Activated effector memory CD4-positive, alpha-beta T cell treated with anti-CD3 and anti-CD28 coated beads, Interleukin-2, amount 50 U/mL, for 16 hours (primary cell): ENCODE measurements at regions not wholly inside any gene's neighbourhood (a gene's known extent, or its start where the extent isn't known, plus 50 kb on each side); places are given as distances from the start of the nearest gene placed in this dataset.

Experiments used
- DNase-seq: peaks from one replicate; pipeline ENCODE4 v3.0.0-alpha.2; 2020

DNA sequence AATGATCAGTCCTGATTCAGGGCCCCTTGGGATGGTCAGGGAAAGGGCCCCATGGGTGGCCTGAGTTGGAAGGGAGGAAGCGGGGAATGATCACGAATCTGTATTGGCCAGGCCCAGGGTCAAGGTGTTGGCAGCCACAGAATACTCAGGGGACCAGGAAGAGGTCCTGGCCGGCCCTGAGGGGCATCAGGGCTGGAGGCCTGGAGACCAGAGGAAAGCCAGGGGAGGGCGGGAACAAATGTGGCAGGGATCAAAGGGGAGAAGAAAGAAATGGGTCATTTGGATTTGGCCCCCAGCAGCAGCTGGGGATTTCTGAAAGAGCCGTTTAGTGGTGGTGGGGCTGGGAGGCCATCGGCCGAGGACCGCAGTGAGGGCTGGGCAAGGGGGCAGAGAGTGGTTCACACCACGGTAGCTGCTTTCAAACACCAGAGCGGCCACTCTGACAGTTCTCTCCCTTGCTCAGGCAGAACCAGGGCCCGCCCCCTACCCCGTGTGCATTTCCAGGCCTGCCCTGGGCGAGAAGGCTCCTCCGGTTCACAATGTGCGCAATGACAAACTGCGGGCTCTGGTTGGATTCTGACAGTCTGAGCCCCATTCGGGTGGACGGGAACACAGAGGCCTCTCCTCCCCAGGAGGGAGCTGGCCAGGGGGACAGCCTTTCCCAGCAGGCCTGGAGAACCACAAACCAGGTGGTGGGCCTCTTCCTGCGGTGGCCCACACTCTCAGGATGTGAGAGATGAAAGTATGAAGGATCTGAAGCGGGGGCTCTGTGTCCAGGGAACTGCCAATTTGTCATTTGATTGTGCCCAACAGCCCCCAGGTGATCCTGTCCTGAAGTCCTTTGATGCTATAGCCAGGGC is 220.3 kb upstream of the IER5L start:
- DNase-seq = no peak

DNA sequence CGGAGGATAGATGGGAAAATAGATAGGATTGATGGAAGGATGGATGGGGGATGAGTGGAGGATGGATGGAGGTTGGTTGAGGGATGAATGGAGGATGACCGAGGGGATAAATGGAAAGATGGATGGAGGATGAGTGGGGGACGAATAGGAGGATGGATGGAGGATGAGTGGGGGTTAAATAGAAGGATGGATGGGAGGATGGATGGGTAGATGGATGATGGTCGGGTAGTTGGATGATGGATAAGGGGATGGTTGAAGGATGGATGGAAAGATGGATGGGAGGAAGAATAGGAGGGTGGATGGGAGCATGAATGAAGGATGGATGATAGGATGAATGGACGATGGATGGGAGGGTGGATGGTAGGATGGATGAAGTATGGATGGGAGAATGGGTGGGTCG is 219.3 kb upstream of the IER5L start:
- DNase-seq = no peak

DNA sequence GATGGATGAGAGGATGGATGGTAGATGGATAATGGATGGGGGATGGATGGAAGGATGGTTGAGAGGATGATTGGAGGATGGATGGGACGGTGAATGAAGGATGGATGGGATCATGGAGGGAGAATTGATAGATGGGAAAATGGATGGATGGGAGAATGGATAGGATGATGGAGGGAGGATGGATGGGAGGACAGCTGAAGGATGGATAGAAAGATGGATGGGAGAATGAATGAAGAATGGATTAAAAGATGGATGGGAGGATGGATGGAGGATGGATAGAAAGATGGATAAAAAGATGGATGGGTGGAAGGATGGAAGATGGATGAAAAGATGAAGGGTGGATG is 218.3 kb upstream of the IER5L start:
- no peak for DNase-seq

DNA sequence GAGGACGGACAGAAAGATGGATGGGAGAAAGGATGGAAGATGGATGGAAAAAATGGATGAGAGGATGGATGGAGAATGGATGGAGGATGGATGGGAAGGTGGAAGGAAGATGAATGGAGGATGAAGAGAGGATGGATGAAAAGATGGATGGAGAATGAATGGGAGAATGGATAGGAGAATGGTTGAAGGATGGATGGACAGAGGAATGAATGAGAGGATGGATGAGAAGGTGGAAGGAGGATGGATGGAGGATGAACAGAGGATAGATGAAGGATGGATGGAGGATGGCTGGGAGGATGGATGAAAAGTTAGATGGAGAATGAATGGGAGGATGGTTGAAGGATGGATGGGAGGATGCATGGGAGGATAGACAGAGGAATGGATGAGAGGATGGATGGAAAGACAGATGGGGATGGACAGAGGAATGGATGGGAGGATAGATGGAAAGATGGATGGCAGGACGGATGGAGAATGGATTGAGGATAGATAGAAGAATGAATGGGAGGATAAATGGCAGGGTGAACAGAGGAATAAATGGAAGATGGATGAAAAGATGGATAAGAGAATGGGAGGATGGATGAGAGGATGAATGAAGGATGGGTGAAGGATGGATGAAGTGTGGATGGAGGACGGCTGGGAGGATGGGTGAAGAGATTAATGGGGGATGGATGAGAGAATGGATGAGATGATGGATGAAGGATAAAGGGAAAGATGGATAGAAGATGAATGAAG is 217.7 kb upstream of the IER5L start:
- no peak for DNase-seq

DNA sequence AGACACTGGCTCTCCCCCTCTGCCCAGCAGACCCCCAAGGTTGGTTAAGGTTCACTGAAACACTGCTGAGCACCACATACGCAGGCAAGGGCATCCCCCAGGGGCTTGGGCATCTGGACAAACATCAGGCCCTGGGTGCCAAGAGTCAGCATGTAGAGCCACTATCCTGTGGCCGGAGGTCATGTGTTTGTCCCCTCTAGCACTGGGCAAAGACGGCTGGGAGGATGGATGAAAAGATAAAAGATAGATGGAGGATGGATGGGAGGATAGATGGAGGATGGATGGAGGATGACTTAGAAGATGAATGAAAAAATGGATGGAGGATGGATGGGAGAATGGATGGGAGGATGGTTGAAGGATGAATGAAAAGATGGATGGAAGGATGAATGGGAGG is 216.8 kb upstream of the IER5L start:
- DNase-seq = no peak

DNA sequence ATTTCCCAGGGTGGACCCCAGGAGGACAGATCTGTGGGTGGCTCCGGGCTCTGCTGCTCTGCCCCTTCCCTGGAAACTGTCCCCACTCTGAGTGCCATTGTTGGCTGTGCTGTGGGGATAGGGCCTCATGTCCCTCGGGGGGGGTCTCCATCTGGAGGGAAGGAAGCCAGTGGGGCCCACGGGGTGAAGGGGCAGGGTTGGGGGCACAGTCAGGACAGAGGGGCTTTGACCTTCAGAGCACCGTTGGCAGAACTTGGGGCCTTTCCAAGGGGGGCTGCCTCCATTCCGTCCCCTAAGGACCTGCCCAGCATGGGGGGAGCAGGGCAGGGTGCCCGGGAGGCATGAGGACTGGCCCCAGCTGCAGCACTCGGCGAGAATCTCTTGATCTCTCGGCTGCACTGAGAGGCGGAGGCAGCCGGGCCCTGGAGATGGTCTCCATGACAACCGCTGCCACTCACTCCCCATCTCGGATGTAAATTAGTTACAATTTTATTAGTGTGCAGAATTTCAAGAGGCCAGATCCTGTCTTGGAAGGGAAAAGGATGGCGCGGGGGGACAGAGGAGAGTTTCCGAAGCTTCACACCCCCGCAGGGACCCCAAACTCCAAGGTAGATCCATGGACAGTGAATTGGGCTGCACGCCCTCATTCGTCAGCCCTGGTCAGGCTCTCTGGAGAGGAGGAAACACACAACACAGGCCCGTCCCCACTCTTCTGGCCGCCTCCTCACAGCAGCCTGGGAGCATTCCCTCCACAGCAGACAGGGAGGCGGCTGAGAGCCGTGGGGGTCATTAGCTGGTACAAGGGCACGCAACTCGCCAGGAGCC is 216.2 kb upstream of the IER5L start:
- peak; percentile 54 for DNase-seq

DNA sequence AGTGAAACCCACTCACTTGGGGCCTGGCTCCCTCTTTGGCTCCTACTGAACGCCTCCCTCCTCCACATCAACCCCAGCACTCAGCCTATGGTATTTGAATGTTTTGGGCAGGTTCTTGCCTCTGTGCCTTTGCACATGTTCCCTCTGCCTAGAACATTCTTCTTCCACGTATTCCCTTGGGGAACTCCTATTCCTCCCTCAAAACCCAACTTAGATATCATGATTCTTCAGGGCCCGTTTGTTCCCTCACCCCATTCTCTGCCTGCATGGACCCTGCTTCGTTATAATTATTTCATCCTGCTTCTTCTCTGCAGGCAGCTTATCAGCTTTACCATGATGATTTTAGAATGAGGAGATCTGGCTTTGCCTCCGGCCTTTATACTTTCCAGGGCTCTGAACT is 215.0 kb upstream of the IER5L start:
- DNase-seq = peak; percentile 17

DNA sequence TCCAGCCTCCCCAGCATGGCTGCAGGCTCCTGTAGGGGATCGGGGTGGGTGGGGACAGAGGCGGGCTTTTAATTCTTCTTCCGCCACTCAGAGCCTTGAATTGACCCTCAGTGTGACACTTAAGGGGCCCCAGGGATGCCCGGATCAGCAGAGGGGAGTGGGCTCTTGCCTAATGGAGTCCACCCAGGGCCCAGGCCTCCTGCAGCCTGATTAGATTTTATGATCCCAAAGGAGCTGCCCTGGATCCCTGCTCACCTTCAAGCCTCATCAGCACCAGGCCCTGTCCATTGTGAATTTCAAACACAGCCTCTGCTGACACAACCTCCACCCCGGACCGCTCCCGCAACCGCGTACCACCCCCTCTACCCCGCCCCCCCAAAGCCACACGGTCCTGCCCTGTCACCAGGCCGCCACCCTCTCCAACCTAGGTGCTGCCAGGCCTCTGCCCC is 214.1 kb upstream of the IER5L start:
- DNase-seq = peak; percentile 39

DNA sequence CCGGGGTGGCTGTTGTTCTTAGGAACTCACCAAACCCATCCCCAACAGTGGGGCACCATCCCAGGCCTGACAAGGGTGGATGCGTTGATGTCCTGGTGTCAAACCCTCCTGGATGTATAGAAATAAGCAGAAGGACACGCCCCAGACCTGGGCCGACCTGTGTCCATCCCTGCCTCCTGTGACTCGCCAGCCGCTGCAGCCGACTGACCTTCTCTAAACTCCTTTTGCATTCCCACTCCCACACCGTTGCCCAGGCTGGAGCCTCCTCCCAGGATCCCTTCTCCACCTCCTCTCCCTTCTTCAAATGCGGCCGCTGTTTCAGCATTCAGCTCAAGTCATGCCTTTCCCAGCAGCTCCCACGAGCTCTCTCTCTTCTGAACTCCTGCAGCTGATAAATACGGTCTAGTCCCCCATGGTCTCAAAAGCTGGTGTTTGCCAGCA is 213.2 kb upstream of the IER5L start:
- DNase-seq = peak; percentile 55

DNA sequence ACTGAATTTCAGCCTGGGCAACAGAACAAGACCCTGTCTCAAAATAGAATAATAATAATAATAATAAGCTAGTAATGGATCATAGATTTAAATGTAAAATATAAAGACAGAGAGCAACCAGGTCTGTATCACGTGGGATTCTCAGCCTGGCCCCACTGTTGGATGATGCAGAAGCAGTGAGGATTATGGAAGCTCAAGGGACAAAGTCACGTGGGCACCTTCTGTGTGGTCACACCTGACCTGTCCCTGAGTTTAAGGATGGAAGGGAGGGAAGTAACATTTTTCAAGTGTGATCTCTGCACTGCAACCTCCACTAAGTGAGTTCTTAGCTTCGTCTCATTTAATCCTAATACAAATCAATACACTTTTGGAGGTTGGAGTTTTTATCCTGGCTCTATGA is 212.5 kb upstream of the IER5L start:
- DNase-seq = no peak

DNA sequence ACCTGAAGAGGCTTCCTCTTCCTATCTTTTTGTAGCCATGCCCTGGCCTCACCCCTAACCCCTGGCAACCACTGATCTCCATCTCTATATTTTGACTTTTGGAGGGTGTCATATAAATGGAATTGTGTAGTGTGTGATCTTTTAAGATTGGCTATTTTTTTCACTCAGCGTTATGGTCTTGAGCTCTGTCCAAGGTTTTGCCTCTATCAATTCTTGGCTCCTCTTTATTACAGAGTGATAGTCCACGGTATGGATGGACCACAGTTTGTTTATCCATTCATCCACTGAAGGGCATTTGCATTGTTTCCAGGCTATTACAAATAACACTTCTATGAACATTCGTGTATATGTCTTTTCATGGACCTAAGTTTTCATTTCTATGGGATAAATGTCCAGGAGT is 209.8 kb upstream of the IER5L start:
- DNase-seq = no peak

DNA sequence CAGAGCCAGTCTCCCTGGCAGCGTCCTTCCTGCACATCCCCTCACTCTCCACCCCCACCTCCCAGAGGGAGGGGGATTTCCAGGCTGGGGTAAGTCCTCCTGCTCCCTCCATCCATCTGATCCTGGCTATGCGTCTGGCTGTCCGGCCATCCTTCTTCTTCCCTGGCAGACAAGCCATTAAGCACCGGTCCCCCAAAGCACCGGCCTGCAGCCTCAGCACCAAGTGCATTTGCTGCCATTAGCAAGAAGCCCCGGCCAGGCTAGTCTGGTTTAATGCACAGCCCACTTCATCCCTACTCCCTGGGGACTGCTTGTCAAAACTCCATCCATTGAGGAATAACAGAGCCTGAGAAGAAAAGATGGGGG is 208.7 kb upstream of the IER5L start:
- peak; percentile 48 for DNase-seq

DNA sequence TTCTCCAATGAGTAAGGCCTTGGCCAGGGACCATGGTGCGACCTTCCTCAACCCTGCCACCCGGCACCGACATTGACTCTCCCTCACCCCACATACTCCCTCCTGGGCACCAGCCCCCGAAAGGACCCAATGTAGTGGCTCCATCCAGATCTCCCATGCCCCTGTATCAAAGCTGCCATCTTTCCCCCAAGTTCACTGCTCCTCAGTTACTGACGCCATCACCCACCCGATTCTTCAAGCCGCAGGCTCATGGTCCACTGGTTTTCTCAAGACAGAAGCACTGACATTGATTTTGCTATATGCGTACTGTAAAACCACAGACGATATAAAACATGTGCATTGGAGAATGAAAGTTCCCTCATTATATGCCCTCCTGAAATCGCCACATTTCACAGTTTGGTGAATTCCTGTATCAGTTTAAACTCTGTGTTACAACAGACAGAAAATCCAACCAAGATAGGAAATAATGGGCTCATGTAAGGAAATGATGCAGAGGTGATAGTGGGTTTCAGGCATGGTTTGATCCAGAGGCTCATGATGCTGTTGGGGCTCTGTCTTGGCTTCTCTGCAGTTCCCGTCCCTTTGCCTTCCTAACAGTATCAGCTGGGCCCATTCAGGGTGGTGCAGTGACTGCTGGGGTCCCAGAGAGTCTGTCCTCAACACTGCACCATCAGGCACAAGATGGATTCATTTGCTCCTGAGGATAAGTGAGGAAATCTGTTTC is 207.3 kb upstream of the IER5L start:
- DNase-seq = peak; percentile 53

DNA sequence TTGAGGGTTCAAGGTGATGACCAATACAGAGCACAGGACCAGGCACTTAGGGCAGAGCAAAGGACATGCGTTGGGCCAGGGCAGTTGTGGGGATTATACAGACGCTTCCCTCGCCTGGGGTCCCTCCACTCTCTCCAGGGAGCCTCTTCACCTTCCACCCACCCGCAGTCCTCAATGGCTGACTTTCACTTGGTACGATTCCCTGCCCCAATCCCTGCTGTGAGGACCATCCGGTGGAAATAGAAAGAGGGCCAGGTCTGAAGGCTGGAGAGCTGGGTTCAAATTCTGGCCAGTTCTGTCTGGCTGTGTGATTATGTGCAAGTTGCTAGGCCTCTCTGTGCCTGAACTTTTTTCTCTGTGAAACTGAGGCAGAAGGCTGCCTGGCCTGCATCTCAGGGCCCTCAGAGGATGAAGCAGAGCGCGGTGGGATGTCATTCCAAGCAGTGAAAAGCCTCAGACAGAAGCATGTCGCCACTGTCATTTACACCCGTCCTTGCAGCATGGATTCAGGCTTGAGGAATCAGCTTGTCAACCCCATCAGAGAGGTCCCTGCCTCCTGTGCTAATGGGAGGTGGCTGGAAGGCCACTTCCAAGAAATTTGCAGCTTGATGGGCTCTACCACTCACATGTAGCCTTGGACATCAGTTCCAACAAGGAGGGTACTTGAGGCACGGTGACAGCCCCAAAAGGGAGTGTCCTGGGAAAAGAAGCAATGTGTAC is 206.6 kb upstream of the IER5L start:
- peak; percentile 55 for DNase-seq

DNA sequence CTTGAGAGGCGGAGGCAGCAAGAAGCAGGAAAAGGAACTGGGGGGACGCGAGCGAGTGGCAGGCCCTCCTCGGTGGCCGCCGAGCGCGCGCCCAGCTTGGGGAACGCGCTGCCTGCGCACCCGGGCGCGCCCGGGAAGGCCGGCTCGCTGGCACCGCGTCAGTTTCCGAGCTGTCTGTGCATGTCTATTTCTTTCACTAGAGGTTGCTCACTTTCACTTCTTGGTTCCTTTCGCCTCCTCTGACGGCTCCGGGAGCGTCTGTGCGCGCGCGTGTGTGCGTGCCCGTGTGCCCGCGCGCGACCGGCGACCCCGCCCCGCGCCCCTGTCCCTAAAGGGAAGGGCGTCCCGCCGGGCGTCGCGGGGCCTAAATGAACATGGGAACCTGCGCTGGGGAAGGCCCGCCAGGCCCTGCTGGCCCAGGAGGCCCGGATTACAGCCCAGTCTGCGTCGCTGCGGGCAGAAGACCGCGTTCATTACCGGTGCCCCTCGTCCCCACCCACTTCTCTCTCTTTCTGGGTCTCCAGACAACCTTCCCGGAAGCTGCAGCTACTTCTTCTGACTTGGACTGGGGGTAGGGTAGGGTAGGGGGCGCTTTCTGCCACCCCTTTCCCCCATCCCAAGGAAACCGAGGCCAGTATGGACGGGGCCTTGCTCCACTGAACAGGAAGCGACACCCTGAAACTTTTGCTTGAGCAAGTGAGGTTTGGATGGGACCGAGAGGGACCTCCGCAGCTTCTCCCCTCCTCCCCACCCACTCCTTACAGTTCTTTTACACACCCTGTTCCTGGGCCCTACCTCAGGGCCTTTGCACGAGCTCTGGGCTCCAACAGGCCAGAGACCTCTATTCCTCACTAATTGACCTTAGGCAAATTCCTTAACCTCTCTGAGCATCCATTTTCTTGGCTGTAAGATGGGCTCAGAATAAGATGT is 205.8 kb upstream of the IER5L start:
- peak; percentile 85 for DNase-seq

DNA sequence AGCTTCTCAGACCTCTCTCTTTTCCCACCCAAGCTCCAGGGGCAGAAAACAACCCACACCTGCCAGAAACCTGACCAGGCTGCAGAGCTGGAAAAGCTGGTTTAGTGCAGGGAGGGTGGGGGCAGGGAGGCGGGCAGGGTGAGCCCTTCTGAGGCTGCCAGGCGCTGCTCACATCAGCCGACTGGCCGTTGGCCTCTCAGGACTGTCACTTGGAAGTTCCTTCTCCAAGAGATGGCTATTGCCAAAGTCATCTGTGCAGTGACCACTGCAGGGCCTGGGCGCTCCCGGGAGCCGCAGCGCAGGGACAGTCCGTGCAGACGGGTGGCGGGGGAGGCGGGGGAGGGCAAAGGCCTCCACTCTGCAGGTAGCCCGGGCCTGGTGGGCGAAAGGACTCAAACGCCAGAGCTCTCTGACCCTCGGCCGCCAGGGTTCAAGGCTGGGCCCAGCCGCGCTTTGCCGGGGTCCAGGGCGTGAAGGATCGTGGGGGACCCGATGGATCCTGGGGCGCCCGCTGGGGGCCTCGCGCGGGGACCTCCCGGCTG is 205.0 kb upstream of the IER5L start:
- DNase-seq = no peak

DNA sequence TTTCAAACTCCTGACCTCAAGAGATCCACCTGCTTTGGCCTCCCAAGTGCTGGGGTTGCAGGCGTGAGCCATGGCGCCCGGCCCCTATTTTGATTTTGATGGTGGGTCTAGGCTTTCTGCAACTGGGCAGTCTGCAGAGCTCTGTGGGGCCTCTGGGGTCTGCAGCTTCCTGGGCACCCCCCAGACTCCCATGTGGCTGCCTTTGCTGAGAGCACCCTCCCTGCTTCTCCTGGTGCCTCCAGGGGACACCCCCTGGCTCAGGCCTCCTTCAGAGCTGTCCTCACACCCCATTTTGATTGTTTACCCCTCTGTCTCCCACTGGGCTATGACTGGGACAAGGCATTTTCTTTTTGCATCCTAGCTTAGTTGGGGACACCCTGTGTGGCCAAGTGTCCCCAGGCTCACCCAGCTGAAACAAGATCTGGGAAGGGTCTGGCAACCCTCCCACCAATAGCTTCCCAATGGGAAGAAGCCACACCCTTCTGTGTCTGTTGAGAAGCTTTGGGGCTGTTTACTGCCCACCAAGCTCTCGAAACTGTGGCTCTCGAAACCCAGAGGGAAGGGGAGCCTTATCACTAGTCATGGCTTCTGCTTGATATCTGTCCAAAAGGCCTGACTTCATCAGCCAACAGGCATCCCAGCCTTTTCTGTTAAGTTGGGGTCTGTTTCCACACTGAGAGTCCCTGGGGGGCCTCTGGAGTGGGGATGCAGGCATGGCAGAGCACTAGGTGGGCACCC is 204.4 kb upstream of the IER5L start:
- peak; percentile 37 for DNase-seq

DNA sequence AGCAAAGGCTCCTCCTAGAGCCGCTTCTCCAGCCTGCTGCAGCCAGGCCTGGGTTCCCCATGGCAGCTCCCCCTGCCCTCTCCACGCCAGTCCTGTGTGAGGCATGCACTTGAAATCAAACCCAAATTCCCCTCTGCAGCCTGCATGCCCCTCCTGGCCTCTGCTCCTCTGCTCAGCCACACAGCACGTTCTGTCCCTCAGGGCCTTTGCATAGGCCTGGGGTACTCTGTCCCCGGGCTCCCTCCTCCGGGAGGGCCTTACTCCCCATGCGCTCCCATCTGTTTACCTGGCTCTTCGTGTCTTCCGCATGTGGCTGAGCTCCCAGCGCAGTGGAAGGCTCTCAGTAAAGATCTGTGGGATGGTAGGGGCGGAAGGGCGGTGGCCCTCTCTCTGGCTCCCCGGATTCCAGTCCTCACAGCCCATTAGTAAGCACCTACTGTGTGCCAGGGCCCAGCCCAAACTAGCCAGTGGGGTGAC is 203.5 kb upstream of the IER5L start:
- DNase-seq = peak; percentile 42

DNA sequence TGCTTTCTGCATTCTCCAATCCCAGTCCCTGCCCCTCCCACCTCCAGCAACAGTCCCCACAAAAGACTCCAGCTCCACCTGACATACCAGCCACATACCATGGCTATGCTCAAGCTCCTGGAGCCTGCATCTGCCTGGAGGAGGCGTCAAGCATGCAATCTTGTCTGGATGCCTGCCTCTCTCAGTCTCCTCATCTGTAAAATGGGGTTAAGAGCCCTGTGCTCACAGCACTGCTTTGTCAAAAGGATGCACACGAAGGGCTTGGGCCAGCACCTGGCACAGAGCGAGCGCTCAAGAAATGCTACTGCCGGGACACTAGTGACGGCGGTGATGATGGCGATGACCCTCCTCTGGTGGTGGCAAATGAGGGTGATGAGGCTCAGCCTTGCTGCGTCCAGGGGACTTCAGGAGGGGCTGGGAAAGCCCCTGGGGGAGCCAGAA is 202.9 kb upstream of the IER5L start:
- peak; percentile 46 for DNase-seq

DNA sequence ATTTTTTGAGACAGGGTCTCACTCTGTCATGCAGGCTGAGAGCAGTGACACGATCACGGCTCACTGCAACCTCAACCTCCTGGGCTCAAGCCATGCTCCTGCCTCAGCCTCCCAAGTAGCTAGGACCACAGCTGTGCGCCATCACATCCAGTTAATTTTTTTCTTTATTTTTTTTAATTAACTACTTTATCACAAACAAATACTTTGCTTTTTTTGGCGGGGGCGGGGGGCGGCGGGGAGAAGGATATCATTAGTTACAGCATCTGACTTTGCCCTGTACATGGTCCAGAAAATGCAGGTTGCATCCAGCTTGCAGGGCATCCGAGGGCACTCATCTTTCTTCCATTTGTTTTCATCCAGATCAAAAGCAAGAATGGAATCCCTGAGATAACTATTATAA is 201.8 kb upstream of the IER5L start:
- no peak for DNase-seq
